Activated B cell treated with CpG ODN at 0.5 μM for 24 hours (primary cell): ENCODE measurements at regions not wholly inside any gene's neighbourhood (a gene's known extent, or its start where the extent isn't known, plus 50 kb on each side); places are given as distances from the start of the nearest gene placed in this dataset.

ENCODE experiments used
- ATAC-seq: fragments of 200-7000 bp; cut with Tn5 transposase; one replicate; pipeline ENCODE4 v1.10.0; 2021; ENCODE audit warnings: low read depth, mild to moderate bottlenecking, moderate library complexity
- CTCF ChIA-PET: fragments of 350-600 bp; sonication (Branson Sonifier 250); formaldehyde crosslinking; loops from one replicate; lab custom pipeline; 2021; ENCODE audit warnings: antibody characterized with exemption; lab: Charles Lee
- POLR2A ChIA-PET: fragments of 350-600 bp; sonication (Branson Sonifier 250); formaldehyde crosslinking; loops from one replicate; lab custom pipeline; 2021; ENCODE audit warnings: antibody characterized with exemption; lab: Charles Lee
- DNase-seq: peaks from one replicate; pipeline ENCODE4 v3.0.0; 2022
- H3K27ac Mint-ChIP-seq: one replicate; pipeline ENCODE4 v1.8.0; 2020; ENCODE audit warnings: mixed read lengths
- H3K27me3 Mint-ChIP-seq: one replicate; pipeline ENCODE4 v1.8.0; 2021; ENCODE audit warnings: mixed read lengths
- H3K36me3 Mint-ChIP-seq: one replicate; pipeline ENCODE4 v1.8.0; 2021; ENCODE audit warnings: low read depth, mixed read lengths
- H3K4me1 Mint-ChIP-seq: one replicate; pipeline ENCODE4 v1.8.0; 2021; ENCODE audit warnings: mixed read lengths
- H3K4me3 Mint-ChIP-seq: one replicate; pipeline ENCODE4 v1.8.0; 2020; ENCODE audit warnings: mild to moderate bottlenecking, mixed read lengths
- H3K9me3 Mint-ChIP-seq: one replicate; pipeline ENCODE4 v1.8.0; 2020; ENCODE audit warnings: mixed read lengths
- intact Hi-C: fragments of 100-400 bp; cut with micrococcal nuclease; formaldehyde crosslinking; loops from one replicate; pipeline ENCODE4 v1.15.1; 2024
- TF ChIP-seq, protein P1 (sequence below): fragments of 200-600 bp; IDR thresholded peaks from one replicate; pipeline ENCODE4 v1.8.0; 2022; ENCODE audit warnings: antibody characterized with exemption, mild to moderate bottlenecking

DNA sequence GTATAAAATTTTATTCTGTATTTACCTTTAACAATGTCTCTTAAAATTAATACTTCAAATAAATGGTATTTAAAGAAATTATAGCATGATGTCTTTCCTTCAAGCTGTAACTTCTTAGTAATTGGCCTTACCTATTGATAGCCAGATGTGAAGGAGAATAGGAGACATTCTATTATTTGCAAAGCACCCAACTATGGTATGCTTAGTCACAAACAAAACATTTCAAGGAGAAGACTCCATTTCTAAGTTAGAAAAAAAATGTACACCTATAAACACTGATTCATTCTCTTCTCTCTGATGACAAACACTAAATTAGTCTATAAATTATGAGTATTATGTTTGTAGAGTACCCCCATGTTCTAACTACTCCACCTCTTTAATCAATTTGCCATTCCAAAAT is 66.4 kb downstream of the NKX6-1 start:
- TF ChIP-seq, protein P1, sequence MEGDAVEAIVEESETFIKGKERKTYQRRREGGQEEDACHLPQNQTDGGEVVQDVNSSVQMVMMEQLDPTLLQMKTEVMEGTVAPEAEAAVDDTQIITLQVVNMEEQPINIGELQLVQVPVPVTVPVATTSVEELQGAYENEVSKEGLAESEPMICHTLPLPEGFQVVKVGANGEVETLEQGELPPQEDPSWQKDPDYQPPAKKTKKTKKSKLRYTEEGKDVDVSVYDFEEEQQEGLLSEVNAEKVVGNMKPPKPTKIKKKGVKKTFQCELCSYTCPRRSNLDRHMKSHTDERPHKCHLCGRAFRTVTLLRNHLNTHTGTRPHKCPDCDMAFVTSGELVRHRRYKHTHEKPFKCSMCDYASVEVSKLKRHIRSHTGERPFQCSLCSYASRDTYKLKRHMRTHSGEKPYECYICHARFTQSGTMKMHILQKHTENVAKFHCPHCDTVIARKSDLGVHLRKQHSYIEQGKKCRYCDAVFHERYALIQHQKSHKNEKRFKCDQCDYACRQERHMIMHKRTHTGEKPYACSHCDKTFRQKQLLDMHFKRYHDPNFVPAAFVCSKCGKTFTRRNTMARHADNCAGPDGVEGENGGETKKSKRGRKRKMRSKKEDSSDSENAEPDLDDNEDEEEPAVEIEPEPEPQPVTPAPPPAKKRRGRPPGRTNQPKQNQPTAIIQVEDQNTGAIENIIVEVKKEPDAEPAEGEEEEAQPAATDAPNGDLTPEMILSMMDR: no peak
- Mint-ChIP-seq H3K27ac (no peak overlapping the region), H3K4me3 (no peak overlapping the region), H3K9me3 (no peaks in the 10 kb centered on the region), H3K4me1 (no peaks in the 10 kb centered on the region), H3K27me3 (peaks cover 1% of the 10 kb centered on the region), H3K36me3 (no peaks in the 10 kb centered on the region)
- no peak for ATAC-seq
- intact Hi-C loops: no loop called here
- DNase-seq: no peak
- CTCF ChIA-PET: no interaction called here
- POLR2A ChIA-PET: no interaction called here

GRCh38 chr4:84420608-84421007 is 78.5 kb downstream of the NKX6-1 start:
- ATAC-seq: no peak
- H3K27me3 Mint-ChIP-seq: no peaks in the 10 kb centered on the region
- TF ChIP-seq, protein P1: no peak
- POLR2A ChIA-PET: no interaction called here
- H3K9me3 Mint-ChIP-seq: peaks cover 4% of the 10 kb centered on the region
- no peak for DNase-seq
- CTCF ChIA-PET: interaction anchor here (0.6 kb wide), 1 partner anchor 22 kb away, joined by 3 read pairs; no protein-coding TSS in a partner anchor
- H3K4me1 Mint-ChIP-seq: no peaks in the 10 kb centered on the region
- no peak overlapping the region for H3K4me3 Mint-ChIP-seq
- H3K36me3 Mint-ChIP-seq: no peaks in the 10 kb centered on the region
- intact Hi-C loops: no loop called here
- no peak overlapping the region for H3K27ac Mint-ChIP-seq

- POLR2A ChIA-PET: no interaction called here
- intact Hi-C loops: no loop called here
- TF ChIP-seq, protein P1: no peak
- no peaks in the 10 kb centered on the region for H3K36me3 Mint-ChIP-seq
- CTCF ChIA-PET: no interaction called here
- no peak overlapping the region for H3K4me3 Mint-ChIP-seq
- no peak for ATAC-seq
- H3K9me3 Mint-ChIP-seq: no peaks in the 10 kb centered on the region
- no peak overlapping the region for H3K27ac Mint-ChIP-seq
- H3K27me3 Mint-ChIP-seq: no peaks in the 10 kb centered on the region
- no peaks in the 10 kb centered on the region for H3K4me1 Mint-ChIP-seq
- no peak for DNase-seq
Measured at GRCh38 chr4:84419201-84419600, 79.9 kb downstream of the NKX6-1 start.

DNA sequence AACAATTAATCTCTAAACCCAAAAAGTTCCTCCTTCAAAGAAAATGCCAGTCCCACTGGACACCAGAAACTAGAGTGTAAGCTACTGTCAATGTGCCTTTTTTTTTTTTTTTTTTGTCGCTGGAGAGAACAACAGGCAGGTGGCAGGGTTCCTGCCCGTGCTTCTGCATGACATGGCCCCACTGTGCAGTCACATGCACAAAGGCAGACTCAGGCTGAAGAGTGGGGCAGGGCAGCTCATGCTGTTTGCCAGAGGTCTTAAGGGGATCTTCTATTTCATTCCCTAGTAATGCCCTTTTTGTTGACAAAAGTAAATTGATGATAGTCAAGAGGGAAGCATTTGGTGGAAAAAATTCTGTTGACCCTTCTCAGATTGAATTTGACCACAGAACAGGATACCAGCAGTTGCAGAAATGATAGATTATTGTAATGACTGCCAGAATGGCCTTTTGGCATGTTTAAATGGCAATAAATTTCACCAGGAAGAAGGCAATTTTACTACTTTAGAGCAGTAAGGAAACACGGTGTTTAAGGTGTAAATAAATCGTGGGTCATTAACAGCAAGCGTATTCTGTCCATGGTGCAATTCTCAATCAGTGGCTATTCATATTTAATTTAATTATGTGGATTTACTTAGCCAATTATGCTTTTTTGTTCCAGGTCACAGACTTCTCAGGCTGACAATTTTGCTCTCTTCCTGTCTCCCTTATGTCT is 80.9 kb downstream of the NKX6-1 start:
- Mint-ChIP-seq H3K27me3 (no peaks in the 10 kb centered on the region), H3K9me3 (no peaks in the 10 kb centered on the region), H3K4me1 (no peaks in the 10 kb centered on the region), H3K4me3 (no peak overlapping the region), H3K36me3 (no peaks in the 10 kb centered on the region), H3K27ac (no peak overlapping the region)
- DNase-seq (no peak), ATAC-seq (no peak)
- TF ChIP-seq, protein P1: no peak
- ChIA-PET CTCF (no interaction called here), POLR2A (no interaction called here)
- intact Hi-C loops: no loop called here

- no peaks in the 10 kb centered on the region for H3K27me3 Mint-ChIP-seq
- no peaks in the 10 kb centered on the region for H3K36me3 Mint-ChIP-seq
- no peak overlapping the region for H3K27ac Mint-ChIP-seq
- no peak overlapping the region for H3K4me3 Mint-ChIP-seq
- no peaks in the 10 kb centered on the region for H3K9me3 Mint-ChIP-seq
- no peaks in the 10 kb centered on the region for H3K4me1 Mint-ChIP-seq
- intact Hi-C loops: no loop called here
- TF ChIP-seq, protein P1: no peak
- DNase-seq (no peak), ATAC-seq (no peak)
- CTCF ChIA-PET: no interaction called here
- POLR2A ChIA-PET: no interaction called here
Measured at GRCh38 chr4:84413976-84414375, 85.1 kb downstream of the NKX6-1 start.
